ENCODE measurements at regions not wholly inside any gene's neighbourhood (a gene's known extent, or its start where the extent isn't known, plus 50 kb on each side); places are given as distances from the start of the nearest gene placed in this dataset.

DNA sequence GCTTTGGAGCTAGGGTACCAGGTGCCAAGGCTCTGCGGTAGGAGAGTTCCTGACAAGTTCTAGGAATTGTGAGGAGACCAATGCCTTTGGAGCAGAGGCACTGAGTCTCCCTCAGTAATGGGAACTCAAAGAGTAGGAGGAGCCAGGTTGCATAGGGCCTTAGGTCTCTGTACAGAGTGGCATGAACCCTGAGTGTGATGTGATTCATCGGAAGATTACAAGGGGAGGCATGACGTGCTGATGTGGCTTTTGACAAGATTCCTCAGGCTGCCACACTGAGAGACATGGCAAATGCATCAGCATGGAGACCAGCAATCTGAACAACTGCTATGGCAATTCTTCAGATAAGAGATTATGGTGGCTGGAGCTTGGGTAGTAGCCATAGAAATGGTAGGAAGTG is 94.6 kb upstream of the SLC44A3 start:
- TF ChIP-seq EZH2 (IDR thresholded peaks at IDR 0.05; ENCODE audit: insufficient read depth, poor library complexity, severe bottlenecking) (no peak), EZH2phosphoT487 (IDR thresholded peaks at IDR 0.05; ENCODE audit: insufficient read depth, low read depth) (no peak)
